Activated CD8-positive, alpha-beta memory T cell treated with anti-CD3 and anti-CD28 coated beads for 48 hours (primary cell): ENCODE measurements at regions not wholly inside any gene's neighbourhood (a gene's known extent, or its start where the extent isn't known, plus 50 kb on each side); places are given as distances from the start of the nearest gene placed in this dataset.

Experiments
- DNase-seq, 3 experiments: peaks; one replicate each; pipeline ENCODE4 v3.0.0-alpha.2; 2020; ENCODE audit warnings: low read depth in 2 of 3, low spot score in 2 of 3

DNA sequence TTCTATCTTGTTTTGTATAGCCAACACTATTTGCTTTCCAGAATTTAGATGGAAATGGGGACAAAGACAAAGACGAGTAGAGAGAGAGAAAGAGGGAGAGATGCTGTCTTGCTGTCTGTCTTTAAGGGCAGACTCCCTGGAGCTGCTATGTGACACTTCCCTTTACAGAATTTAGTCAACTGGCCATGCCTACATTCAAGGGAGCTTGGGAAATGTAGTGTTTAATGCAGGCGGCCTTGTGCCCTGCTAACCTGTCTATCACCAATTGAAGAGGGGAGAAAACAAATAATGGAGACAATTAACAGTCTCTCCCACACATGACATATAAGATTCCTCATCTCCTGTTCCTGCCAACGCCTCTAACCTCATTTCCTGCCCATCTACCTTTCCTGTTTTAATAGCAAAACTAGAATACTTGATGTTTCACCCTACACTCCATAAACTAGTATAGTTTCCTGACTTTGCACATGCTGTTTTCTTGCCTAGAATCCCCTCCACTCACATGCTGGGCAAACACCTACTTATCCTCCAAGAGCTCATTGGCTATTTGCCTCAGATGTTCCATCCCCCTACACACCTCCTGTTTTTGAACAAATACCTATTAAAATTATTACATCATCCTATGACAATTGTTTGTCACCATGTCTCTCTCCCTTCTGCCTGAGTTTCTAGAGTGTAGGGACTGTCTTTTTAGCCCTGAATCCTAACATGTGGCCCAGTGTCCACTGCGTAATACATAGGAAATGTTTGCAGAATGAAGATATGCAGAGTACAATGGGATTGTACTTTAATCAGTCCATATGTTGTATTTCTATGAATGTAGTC, 117.2 kb downstream of the SLC25A24 start:
- DNase-seq = no peak

GRCh38 chr1:108082001-108082400, 117.0 kb upstream of the VAV3 start:
- no peak for DNase-seq

DNA sequence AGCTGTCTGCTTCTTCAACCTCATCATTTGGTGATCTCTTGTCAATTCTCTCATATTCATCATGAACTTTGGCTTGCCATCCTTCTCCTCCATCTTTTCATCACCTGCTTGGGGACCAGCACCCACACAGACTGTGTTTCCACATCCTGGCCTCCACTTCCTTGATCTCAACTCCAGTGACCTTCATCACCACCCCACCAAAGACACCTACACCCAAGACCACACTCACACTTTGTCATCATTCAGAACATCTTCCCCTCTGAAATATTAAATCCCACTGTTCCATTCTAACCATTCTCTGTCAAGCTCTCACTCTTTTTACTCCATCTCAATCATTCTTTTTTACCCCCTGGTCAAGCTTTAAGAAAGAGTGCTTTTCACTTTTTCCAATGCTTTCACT, 115.5 kb upstream of the VAV3 start:
- DNase-seq = peak in 1 of 3 experiments; percentile 29

GRCh38 chr1:108079440-108080025, 114.6 kb upstream of the VAV3 start:
- DNase-seq = peak in 1 of 3 experiments; percentile 10

GRCh38 chr1:108077991-108078390, 113.0 kb upstream of the VAV3 start:
- DNase-seq = no peak

- DNase-seq = no peak
Observed at GRCh38 chr1:108075055-108075454, 110.1 kb upstream of the VAV3 start.

DNA sequence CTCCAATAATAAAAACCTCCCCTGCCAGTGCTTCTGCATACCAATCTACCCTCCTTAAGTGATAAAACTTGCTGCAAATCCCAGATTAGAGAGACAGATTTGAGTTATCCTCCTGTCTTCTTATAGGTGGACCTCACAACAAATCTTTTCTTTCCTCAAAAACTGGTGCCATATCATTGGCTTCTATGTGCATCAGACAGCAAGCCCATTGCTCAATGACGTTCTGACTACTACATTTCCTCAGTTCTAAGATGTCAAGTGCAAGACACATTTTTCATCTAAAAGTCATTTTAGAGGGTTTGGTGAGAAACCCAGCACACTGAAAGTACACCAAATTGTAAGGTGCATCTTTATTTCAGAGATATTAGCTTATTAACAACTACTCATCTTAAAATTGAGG, 107.8 kb upstream of the VAV3 start:
- DNase-seq = no peak

DNA sequence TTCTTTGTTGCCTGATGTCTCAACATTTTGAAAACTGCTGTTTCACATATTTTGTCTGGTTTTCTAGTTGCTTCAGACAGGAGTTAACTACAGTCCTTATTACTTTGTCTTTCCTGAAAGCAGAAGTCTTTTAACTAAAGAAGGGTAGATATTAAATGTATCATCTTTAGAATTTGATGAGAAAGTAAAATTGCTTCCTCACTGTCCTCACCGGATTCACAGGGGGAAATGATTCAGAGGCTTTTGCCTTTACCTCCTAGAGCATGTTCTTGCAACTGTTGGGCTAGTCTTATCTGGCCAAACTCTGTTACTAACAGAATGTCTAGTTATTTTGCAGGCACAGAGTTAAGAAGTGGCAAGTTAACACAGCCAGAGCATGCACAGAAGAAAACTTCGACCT, 107.2 kb upstream of the VAV3 start:
- DNase-seq = no peak

DNA sequence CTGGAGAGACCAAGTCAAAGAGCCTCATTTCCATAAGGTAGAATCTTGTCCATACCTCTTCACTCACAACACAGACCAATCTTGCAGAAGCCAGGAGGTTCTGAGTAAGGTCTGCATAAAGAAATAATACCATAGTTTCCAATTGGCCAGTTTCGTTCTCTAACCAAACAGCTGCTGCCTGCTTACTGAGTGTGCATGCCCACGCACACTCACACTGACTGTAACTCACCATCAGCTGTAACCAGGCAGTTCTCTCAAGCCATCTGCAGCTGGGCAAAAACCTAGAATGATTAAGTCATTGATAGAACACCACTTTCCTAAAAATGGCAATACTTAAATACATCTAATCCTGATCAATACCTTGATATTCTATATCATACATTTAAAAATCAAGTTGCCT, 106.6 kb upstream of the VAV3 start:
- no peak for DNase-seq

DNA sequence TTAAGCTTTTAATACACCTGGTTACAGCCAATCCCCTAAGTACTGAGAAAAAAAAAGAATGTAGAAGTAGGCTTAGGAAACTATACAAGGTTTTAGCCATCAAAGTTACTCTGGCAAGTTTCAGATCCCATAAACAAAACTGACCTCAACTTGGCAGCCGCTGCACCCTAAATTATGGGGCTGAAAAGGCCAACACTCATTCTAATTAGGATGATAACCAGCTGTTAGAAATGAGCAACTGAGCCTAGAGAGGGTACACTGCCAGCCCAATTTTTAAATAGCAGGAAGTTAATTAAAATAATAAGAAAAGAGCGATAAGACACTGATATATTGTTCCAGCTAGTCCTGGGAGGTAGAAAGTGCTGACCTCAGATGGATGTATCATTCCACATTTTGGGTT, 105.7 kb upstream of the VAV3 start:
- no peak for DNase-seq

DNA sequence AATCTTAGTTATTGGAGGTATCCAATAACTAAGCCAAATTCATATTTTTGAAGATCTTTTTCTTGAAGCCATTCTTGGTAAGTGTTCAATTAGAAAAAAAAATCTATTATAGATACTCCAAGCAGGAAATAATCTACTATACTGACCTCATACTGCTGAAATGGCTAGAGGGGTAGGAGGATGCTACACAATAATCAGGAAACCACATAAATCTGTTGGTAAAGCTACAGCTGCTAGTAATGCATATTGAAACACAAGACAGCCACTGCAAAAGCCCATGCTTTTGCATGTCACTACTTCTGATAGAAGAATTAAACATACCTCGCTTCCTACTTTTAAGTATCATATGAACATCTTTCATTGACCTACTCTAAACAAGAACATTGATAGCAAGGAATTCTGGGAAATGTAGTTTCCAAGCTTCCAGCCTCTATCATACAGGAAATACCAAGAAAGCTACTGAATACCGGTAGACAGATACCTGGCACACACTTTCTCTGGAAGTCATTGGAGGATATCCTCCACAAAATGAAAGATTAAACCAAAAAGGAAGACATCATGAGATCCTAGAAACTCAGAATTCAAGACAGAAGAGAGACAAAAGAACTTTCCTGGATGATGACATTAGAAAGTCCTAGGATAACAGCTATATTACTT, 103.0 kb upstream of the VAV3 start:
- no peak for DNase-seq

- DNase-seq = no peak
Observed at GRCh38 chr1:108066808-108067207, 101.8 kb upstream of the VAV3 start.

DNA sequence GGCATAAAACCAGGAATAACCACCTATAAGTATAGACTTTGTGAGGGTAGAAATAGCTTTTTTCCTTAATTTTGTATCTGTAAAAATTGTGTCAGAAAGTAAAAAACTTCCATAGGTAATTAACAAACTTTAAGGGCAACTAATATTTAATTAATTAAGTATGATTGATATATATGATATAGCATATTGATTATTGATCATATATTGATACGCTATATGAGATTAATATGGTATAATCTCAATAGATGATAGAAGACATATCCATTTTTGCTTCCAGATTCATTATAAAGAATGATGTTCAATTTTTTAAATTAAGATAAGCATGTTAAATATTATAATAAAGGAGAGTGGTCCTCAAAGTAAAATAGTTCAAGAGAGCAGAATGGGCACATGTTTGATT, 99.3 kb upstream of the VAV3 start:
- no peak for DNase-seq

- no peak for DNase-seq
Observed at GRCh38 chr1:108063703-108064102, 98.7 kb upstream of the VAV3 start.

DNA sequence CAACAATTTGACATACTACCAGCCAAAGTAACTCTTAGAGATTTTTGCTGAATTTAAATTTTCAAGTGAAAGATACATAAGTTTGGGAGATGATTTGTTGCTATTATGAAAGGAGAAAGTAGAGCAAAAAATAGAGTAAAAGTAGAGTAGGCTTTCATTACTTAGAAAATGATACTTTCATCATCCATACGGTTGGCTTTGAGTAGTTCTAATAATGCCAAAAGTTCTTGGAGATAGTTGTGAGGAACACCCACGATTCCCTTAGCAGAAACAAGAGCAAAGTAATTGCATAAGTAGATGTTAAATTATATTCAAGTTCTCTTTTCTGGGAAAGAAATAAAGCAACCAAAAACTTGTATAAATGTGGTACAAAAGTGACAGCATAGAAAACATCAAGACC, 95.0 kb upstream of the VAV3 start:
- no peak for DNase-seq

- no peak for DNase-seq
Observed at GRCh38 chr1:108057541-108057940, 92.6 kb upstream of the VAV3 start.

- no peak for DNase-seq
Observed at GRCh38 chr1:108056436-108056990, 91.5 kb upstream of the VAV3 start.

- DNase-seq = no peak
Observed at GRCh38 chr1:108055387-108055786, 90.4 kb upstream of the VAV3 start.

DNA sequence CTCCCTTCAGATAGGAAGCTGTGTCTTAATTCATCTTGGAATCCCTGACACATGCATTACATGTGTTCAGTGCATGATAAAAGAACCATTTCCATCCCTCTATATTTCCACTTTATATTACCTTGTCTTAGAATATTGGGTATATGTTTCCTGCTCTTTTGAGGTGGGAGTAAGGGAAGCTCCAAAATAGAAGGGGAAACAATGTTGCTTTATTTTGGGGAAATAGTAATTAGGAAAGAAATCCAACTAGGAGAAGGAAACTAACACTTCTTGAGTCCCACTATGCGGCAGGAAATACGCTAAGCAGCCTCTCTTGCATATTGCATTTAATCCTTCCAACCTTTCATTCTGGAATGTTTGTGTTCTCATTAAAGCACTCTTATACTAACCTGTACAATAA, 89.4 kb upstream of the VAV3 start:
- DNase-seq = no peak

- no peak for DNase-seq
Observed at GRCh38 chr1:108053270-108054013, 88.5 kb upstream of the VAV3 start.

- no peak for DNase-seq
Observed at GRCh38 chr1:108051631-108052377, 86.8 kb upstream of the VAV3 start.
